22Rv1 (cell line): ENCODE measurements at regions not wholly inside any gene's neighbourhood (a gene's known extent, or its start where the extent isn't known, plus 50 kb on each side); places are given as distances from the start of the nearest gene placed in this dataset.

Experiments used
- CTCF ChIP-seq: fragments of 450-650 bp; IDR thresholded peaks from 2 replicates; pipeline ENCODE4 v1.5.1; 2017; ENCODE audit warnings: mild to moderate bottlenecking
- ZFX ChIP-seq: fragments of 450-650 bp; IDR thresholded peaks from 2 replicates; pipeline ENCODE4 v1.6.1; 2017; ENCODE audit warnings: antibody characterized with exemption, borderline replicate concordance

- TF ChIP-seq CTCF (no peak), ZFX (no peak)
Observed at GRCh38 chr7:25584112-25584938, 356.0 kb upstream of the NPVF start.
